Skeletal muscle satellite cell (primary cell): ENCODE measurements at regions not wholly inside any gene's neighbourhood (a gene's known extent, or its start where the extent isn't known, plus 50 kb on each side); places are given as distances from the start of the nearest gene placed in this dataset.

Experiments
- H3K27me3 ChIP-seq: 2 replicates; pipeline ENCODE4 v1.7.0; 2013; ENCODE audit warnings: low read length; ENCODE audit not compliant: control insufficient read depth, insufficient read depth
- H3K36me3 ChIP-seq: 2 replicates; pipeline ENCODE4 v1.7.0; 2013; ENCODE audit warnings: mild to moderate bottlenecking, control low read depth, low read length; ENCODE audit not compliant: insufficient read depth
- H3K4me1 ChIP-seq: 2 replicates; pipeline ENCODE4 v1.7.0; 2013; ENCODE audit warnings: low read length; ENCODE audit not compliant: control insufficient read depth, insufficient read depth
- H3K4me2 ChIP-seq: 2 replicates; pipeline ENCODE4 v1.7.0; 2013; ENCODE audit warnings: mild to moderate bottlenecking, low read length
- H3K4me3 ChIP-seq: 2 replicates; pipeline ENCODE4 v1.7.0; 2013; ENCODE audit warnings: low read length
- H3K9ac ChIP-seq: 2 replicates; pipeline ENCODE4 v1.7.0; 2013; ENCODE audit warnings: mild to moderate bottlenecking, low read depth, low read length, moderate library complexity
- H3K9me3 ChIP-seq: replicated peaks from 2 replicates; pipeline ENCODE4 v1.7.0; 2013; ENCODE audit warnings: mild to moderate bottlenecking, control low read depth, low read length

- H3K36me3 ChIP-seq: no peaks in the 10 kb centered on the region
- no peak overlapping the region for H3K4me3 ChIP-seq
- no peaks in the 10 kb centered on the region for H3K9me3 ChIP-seq
- H3K9ac ChIP-seq: no peak overlapping the region
- H3K4me2 ChIP-seq: no peak overlapping the region
- H3K27me3 ChIP-seq: no peaks in the 10 kb centered on the region
- peaks cover 19% of the 10 kb centered on the region for H3K4me1 ChIP-seq
These were observed 156.6 kb downstream of the YIPF5 start for GRCh38 chr5:144013816-144014215.

GRCh38 chr5:144015961-144016360 is 154.5 kb downstream of the YIPF5 start:
- no peak overlapping the region for H3K4me2 ChIP-seq
- no peaks in the 10 kb centered on the region for H3K9me3 ChIP-seq
- no peaks in the 10 kb centered on the region for H3K36me3 ChIP-seq
- no peaks in the 10 kb centered on the region for H3K27me3 ChIP-seq
- no peak overlapping the region for H3K4me3 ChIP-seq
- peaks cover 19% of the 10 kb centered on the region for H3K4me1 ChIP-seq
- H3K9ac ChIP-seq: no peak overlapping the region

GRCh38 chr5:144017119-144017518 is 153.3 kb downstream of the YIPF5 start:
- H3K9me3 ChIP-seq: no peaks in the 10 kb centered on the region
- no peaks in the 10 kb centered on the region for H3K36me3 ChIP-seq
- no peak overlapping the region for H3K4me3 ChIP-seq
- H3K4me2 ChIP-seq: peak overlapping the region; percentile 1
- no peak overlapping the region for H3K9ac ChIP-seq
- H3K27me3 ChIP-seq: no peaks in the 10 kb centered on the region
- H3K4me1 ChIP-seq: peaks cover 19% of the 10 kb centered on the region

- Histone ChIP-seq H3K36me3 (no peaks in the 10 kb centered on the region), H3K9ac (no peak overlapping the region), H3K4me2 (peak overlapping the region; percentile 1), H3K4me1 (peaks cover 19% of the 10 kb centered on the region), H3K4me3 (no peak overlapping the region), H3K9me3 (no peaks in the 10 kb centered on the region), H3K27me3 (no peaks in the 10 kb centered on the region)
These were observed 152.8 kb downstream of the YIPF5 start for GRCh38 chr5:144017631-144018030.

GRCh38 chr5:144024090-144024489 is 146.4 kb downstream of the YIPF5 start:
- Histone ChIP-seq H3K4me2 (no peak overlapping the region), H3K9me3 (no peaks in the 10 kb centered on the region), H3K4me3 (no peak overlapping the region), H3K9ac (no peak overlapping the region), H3K27me3 (no peaks in the 10 kb centered on the region), H3K4me1 (peaks cover 23% of the 10 kb centered on the region), H3K36me3 (no peaks in the 10 kb centered on the region)

GRCh38 chr5:144024545-144024944 is 145.9 kb downstream of the YIPF5 start:
- Histone ChIP-seq H3K4me1 (peaks cover 25% of the 10 kb centered on the region), H3K36me3 (no peaks in the 10 kb centered on the region), H3K27me3 (no peaks in the 10 kb centered on the region), H3K4me3 (no peak overlapping the region), H3K9ac (no peak overlapping the region), H3K9me3 (no peaks in the 10 kb centered on the region), H3K4me2 (no peak overlapping the region)

GRCh38 chr5:144026286-144026685 is 144.2 kb downstream of the YIPF5 start:
- Histone ChIP-seq H3K4me3 (no peak overlapping the region), H3K36me3 (no peaks in the 10 kb centered on the region), H3K27me3 (no peaks in the 10 kb centered on the region), H3K9me3 (no peaks in the 10 kb centered on the region), H3K4me1 (peaks cover 25% of the 10 kb centered on the region), H3K9ac (no peak overlapping the region), H3K4me2 (no peak overlapping the region)

GRCh38 chr5:144028058-144028457 is 142.4 kb downstream of the YIPF5 start:
- Histone ChIP-seq H3K4me3 (peak overlapping the region; percentile 32), H3K9me3 (no peaks in the 10 kb centered on the region), H3K36me3 (no peaks in the 10 kb centered on the region), H3K27me3 (no peaks in the 10 kb centered on the region), H3K4me1 (peaks cover 32% of the 10 kb centered on the region), H3K9ac (peak overlapping the region; percentile 64), H3K4me2 (peak overlapping the region; percentile 69)

GRCh38 chr5:144028636-144029035 is 141.8 kb downstream of the YIPF5 start:
- no peaks in the 10 kb centered on the region for H3K9me3 ChIP-seq
- peak overlapping the region; percentile 32 for H3K4me3 ChIP-seq
- H3K36me3 ChIP-seq: no peaks in the 10 kb centered on the region
- H3K9ac ChIP-seq: peak overlapping the region; percentile 64
- H3K4me2 ChIP-seq: peak overlapping the region; percentile 69
- no peaks in the 10 kb centered on the region for H3K27me3 ChIP-seq
- H3K4me1 ChIP-seq: peaks cover 32% of the 10 kb centered on the region

- Histone ChIP-seq H3K9me3 (no peaks in the 10 kb centered on the region), H3K4me1 (peaks cover 35% of the 10 kb centered on the region), H3K4me2 (no peak overlapping the region), H3K4me3 (no peak overlapping the region), H3K27me3 (no peaks in the 10 kb centered on the region), H3K36me3 (no peaks in the 10 kb centered on the region), H3K9ac (no peak overlapping the region)
These were observed 139.6 kb downstream of the YIPF5 start for GRCh38 chr5:144030904-144031303.

- Histone ChIP-seq H3K4me2 (no peak overlapping the region), H3K27me3 (no peaks in the 10 kb centered on the region), H3K36me3 (no peaks in the 10 kb centered on the region), H3K4me3 (no peak overlapping the region), H3K9me3 (no peaks in the 10 kb centered on the region), H3K9ac (no peak overlapping the region), H3K4me1 (peaks cover 35% of the 10 kb centered on the region)
These were observed 138.1 kb downstream of the YIPF5 start for GRCh38 chr5:144032375-144032774.

GRCh38 chr5:144033486-144033885 is 137.0 kb downstream of the YIPF5 start:
- Histone ChIP-seq H3K4me3 (no peak overlapping the region), H3K4me2 (no peak overlapping the region), H3K9ac (no peak overlapping the region), H3K27me3 (no peaks in the 10 kb centered on the region), H3K4me1 (peaks cover 27% of the 10 kb centered on the region), H3K9me3 (no peaks in the 10 kb centered on the region), H3K36me3 (no peaks in the 10 kb centered on the region)
